ENCODE measurements at regions not wholly inside any gene's neighbourhood (a gene's known extent, or its start where the extent isn't known, plus 50 kb on each side); places are given as distances from the start of the nearest gene placed in this dataset.

DNA sequence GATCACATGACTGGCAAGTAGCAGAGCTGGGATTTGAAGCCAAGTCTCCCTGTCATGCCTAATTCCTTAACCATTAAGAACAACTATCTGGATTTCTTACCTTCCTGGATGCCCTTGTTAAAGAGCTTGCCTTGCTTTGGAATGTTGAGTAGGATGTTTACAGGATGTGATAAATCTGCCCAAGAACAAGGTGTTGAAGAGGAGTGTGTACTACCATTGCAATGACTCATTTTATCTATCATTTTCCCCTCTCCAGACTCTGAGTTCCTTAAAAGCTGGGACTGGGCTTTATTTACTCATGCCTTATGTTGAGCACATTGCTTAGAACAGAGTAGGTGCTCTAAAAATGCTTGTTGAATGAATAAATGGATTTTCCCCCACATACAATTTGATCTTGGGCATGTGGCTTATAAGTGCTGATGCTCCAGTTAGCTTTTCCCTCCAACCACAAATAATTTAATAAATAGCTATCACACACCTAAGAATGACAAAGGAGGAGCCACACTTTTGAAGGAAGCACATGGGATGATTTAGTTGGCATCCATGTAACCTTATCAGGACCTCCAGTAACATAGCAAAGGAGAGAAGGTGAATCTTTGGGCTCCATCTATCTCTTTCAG, 268.6 kb upstream of the SESN3 start (continued):
- TF ChIP-seq, protein P1, sequence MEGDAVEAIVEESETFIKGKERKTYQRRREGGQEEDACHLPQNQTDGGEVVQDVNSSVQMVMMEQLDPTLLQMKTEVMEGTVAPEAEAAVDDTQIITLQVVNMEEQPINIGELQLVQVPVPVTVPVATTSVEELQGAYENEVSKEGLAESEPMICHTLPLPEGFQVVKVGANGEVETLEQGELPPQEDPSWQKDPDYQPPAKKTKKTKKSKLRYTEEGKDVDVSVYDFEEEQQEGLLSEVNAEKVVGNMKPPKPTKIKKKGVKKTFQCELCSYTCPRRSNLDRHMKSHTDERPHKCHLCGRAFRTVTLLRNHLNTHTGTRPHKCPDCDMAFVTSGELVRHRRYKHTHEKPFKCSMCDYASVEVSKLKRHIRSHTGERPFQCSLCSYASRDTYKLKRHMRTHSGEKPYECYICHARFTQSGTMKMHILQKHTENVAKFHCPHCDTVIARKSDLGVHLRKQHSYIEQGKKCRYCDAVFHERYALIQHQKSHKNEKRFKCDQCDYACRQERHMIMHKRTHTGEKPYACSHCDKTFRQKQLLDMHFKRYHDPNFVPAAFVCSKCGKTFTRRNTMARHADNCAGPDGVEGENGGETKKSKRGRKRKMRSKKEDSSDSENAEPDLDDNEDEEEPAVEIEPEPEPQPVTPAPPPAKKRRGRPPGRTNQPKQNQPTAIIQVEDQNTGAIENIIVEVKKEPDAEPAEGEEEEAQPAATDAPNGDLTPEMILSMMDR (IDR thresholded peaks at IDR 0.05) = no peak
- TF ChIP-seq, protein P2, sequence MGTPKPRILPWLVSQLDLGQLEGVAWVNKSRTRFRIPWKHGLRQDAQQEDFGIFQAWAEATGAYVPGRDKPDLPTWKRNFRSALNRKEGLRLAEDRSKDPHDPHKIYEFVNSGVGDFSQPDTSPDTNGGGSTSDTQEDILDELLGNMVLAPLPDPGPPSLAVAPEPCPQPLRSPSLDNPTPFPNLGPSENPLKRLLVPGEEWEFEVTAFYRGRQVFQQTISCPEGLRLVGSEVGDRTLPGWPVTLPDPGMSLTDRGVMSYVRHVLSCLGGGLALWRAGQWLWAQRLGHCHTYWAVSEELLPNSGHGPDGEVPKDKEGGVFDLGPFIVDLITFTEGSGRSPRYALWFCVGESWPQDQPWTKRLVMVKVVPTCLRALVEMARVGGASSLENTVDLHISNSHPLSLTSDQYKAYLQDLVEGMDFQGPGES (IDR thresholded peaks at IDR 0.05; ENCODE audit: low read depth, low read length) = no peak
- no peak for TF ChIP-seq FOSL2 (IDR thresholded peaks at IDR 0.05; ENCODE audit: borderline replicate concordance, low read depth)
- no peak for TF ChIP-seq RFX5 (IDR thresholded peaks at IDR 0.05; ENCODE audit: low read length)
- TF ChIP-seq TAF1 (IDR thresholded peaks at IDR 0.05; ENCODE audit: borderline replicate concordance, low read depth, low read length) = no peak
- TF ChIP-seq, protein P3, sequence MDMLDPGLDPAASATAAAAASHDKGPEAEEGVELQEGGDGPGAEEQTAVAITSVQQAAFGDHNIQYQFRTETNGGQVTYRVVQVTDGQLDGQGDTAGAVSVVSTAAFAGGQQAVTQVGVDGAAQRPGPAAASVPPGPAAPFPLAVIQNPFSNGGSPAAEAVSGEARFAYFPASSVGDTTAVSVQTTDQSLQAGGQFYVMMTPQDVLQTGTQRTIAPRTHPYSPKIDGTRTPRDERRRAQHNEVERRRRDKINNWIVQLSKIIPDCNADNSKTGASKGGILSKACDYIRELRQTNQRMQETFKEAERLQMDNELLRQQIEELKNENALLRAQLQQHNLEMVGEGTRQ (IDR thresholded peaks at IDR 0.05; ENCODE audit: borderline replicate concordance, low read depth, low read length) = no peak
- TF ChIP-seq RCOR1 (IDR thresholded peaks at IDR 0.05; ENCODE audit: low read length) = no peak

DNA sequence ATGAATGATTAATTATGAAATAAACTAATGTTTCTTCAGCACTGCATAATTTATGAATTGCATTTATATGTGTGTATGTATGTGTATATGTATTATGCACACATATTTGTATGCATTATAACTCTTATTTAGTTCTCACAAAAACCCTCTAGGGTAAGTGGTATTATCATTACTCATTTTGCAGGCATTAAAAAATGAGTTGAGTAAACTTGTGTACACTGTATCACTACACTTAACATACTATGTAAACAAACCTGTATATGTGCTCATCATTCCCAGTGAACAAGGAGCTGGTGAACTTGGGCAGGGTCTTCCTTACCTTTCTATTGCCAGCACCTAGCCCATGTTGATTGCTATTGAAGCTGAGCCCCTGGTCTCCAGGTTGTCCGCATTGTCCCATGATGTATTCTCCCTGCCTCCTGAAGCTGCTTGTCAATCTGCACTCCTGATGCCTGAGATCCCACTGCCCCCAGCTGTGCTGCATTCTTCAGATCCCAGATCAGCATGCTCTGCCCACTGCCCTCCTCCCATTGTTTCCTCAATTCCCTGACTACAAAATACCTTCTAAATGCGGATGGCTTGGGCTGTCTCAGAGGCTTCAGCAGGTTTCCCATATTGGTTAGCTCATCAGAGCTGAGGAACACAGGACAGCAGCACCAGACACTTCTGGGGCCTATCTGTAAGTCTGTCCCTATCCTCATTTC, 267.9 kb upstream of the SESN3 start:
- Histone ChIP-seq H3K79me2 (ENCODE audit: insufficient read depth) (no peaks in the 10 kb centered on the region), H3K9me2 (no peaks in the 10 kb centered on the region), H3K27me3 (ENCODE audit: insufficient read depth) (no peaks in the 10 kb centered on the region), H4K20me1 (ENCODE audit: insufficient read depth) (no peaks in the 10 kb centered on the region), H3F3A (replicated peaks; ENCODE audit: insufficient read depth) (no peaks in the 10 kb centered on the region), H3K4me1 (ENCODE audit: control insufficient read depth in 1 of 2, insufficient read depth in 2 of 2, low read depth in 1 of 2, low read length in 1 of 2) (no peaks in the 10 kb centered on the region), H3K9ac (no peak overlapping the region), H3K27ac (ENCODE audit: low read depth in 2 of 2, low read length in 1 of 2) (no peak overlapping the region), H2AFZ (ENCODE audit: low read depth) (no peak overlapping the region), H3K4me3 (ENCODE audit: low read depth in 2 of 2, low read length in 1 of 2) (no peak overlapping the region), H3K9me3 (no peaks in the 10 kb centered on the region), H3K4me2 (no peak overlapping the region), H3K36me3 (replicated peaks in 1 of 2; ENCODE audit: control insufficient read depth in 1 of 2, insufficient read depth in 2 of 2, low read length in 1 of 2) (no peaks in the 10 kb centered on the region)
- no peak for DNase-seq
- POLR2A ChIA-PET = no interaction called here
- CTCF ChIA-PET = interaction anchor here (0.8 kb wide), 1 partner anchor 20 kb away, joined by 3 read pairs; no protein-coding TSS in a partner anchor
- 62% methylated on average over 2 of the region's 2 CpGs for WGBS (ENCODE audit: low lambda C conversion rate)
- TF ChIP-seq, protein P4, sequence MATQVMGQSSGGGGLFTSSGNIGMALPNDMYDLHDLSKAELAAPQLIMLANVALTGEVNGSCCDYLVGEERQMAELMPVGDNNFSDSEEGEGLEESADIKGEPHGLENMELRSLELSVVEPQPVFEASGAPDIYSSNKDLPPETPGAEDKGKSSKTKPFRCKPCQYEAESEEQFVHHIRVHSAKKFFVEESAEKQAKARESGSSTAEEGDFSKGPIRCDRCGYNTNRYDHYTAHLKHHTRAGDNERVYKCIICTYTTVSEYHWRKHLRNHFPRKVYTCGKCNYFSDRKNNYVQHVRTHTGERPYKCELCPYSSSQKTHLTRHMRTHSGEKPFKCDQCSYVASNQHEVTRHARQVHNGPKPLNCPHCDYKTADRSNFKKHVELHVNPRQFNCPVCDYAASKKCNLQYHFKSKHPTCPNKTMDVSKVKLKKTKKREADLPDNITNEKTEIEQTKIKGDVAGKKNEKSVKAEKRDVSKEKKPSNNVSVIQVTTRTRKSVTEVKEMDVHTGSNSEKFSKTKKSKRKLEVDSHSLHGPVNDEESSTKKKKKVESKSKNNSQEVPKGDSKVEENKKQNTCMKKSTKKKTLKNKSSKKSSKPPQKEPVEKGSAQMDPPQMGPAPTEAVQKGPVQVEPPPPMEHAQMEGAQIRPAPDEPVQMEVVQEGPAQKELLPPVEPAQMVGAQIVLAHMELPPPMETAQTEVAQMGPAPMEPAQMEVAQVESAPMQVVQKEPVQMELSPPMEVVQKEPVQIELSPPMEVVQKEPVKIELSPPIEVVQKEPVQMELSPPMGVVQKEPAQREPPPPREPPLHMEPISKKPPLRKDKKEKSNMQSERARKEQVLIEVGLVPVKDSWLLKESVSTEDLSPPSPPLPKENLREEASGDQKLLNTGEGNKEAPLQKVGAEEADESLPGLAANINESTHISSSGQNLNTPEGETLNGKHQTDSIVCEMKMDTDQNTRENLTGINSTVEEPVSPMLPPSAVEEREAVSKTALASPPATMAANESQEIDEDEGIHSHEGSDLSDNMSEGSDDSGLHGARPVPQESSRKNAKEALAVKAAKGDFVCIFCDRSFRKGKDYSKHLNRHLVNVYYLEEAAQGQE (IDR thresholded peaks at IDR 0.05; ENCODE audit: low read depth, low read length) = no peak
- TF ChIP-seq NFIC (IDR thresholded peaks at IDR 0.05; ENCODE audit: borderline replicate concordance) = no peak
- TF ChIP-seq RAD21 (IDR thresholded peaks at IDR 0.05; ENCODE audit: low read length) = no peak
- TF ChIP-seq, protein P3 (IDR thresholded peaks at IDR 0.05; ENCODE audit: borderline replicate concordance, low read depth, low read length) = no peak
- TF ChIP-seq RFX5 (IDR thresholded peaks at IDR 0.05; ENCODE audit: low read length) = no peak
- TF ChIP-seq, protein P5, sequence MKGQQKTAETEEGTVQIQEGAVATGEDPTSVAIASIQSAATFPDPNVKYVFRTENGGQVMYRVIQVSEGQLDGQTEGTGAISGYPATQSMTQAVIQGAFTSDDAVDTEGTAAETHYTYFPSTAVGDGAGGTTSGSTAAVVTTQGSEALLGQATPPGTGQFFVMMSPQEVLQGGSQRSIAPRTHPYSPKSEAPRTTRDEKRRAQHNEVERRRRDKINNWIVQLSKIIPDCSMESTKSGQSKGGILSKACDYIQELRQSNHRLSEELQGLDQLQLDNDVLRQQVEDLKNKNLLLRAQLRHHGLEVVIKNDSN (IDR thresholded peaks at IDR 0.05; ENCODE audit: borderline replicate concordance, low read depth) = no peak
- TF ChIP-seq NRF1 (IDR thresholded peaks at IDR 0.05; ENCODE audit: low read depth, low read length) = no peak
- no peak for TF ChIP-seq MEF2A (IDR thresholded peaks at IDR 0.05; ENCODE audit: borderline replicate concordance, low read depth)
- TF ChIP-seq SIN3A (IDR thresholded peaks at IDR 0.05; ENCODE audit: borderline replicate concordance, low read depth, low read length) = no peak
- TF ChIP-seq TEAD4 (IDR thresholded peaks at IDR 0.05; ENCODE audit: borderline replicate concordance, insufficient read depth) = no peak
- TF ChIP-seq, protein P6, sequence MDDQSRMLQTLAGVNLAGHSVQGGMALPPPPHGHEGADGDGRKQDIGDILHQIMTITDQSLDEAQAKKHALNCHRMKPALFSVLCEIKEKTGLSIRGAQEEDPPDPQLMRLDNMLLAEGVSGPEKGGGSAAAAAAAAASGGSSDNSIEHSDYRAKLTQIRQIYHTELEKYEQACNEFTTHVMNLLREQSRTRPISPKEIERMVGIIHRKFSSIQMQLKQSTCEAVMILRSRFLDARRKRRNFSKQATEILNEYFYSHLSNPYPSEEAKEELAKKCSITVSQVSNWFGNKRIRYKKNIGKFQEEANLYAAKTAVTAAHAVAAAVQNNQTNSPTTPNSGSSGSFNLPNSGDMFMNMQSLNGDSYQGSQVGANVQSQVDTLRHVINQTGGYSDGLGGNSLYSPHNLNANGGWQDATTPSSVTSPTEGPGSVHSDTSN (IDR thresholded peaks at IDR 0.05) = no peak
- TF ChIP-seq RCOR1 (IDR thresholded peaks at IDR 0.05; ENCODE audit: low read length) = no peak
- TF ChIP-seq ELF1 (IDR thresholded peaks at IDR 0.05) = no peak
- no peak for TF ChIP-seq TAF1 (IDR thresholded peaks at IDR 0.05; ENCODE audit: borderline replicate concordance, low read depth, low read length)
- TF ChIP-seq, protein P7, sequence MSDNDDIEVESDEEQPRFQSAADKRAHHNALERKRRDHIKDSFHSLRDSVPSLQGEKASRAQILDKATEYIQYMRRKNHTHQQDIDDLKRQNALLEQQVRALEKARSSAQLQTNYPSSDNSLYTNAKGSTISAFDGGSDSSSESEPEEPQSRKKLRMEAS (IDR thresholded peaks at IDR 0.05; ENCODE audit: low read depth) = no peak
